Heart left ventricle (tissue), 13 donors: ENCODE measurements at regions not wholly inside any gene's neighbourhood (a gene's known extent, or its start where the extent isn't known, plus 50 kb on each side); places are given as distances from the start of the nearest gene placed in this dataset.

Experiments
- CTCF ChIP-seq, 12 donors: fragments of 200-600 bp; sonication (generic) in 4 of 12; IDR thresholded peaks; one replicate each; pipeline versions ENCODE4 v1.5.0 to v1.8.0; 2018 to 2022; ENCODE audit warnings: antibody characterized with exemption in 12 of 12, mild to moderate bottlenecking in 5 of 12
- POLR2A ChIP-seq, 2 donors: fragments of 450-650 bp; IDR thresholded peaks; one replicate each; pipeline ENCODE4 v1.6.1; 2017; ENCODE audit warnings: antibody characterized with exemption in 2 of 2, mild to moderate bottlenecking in 2 of 2, moderate library complexity in 2 of 2
- donor health status: ischemic (EF 13 %, LVEDD 7.1; RV severe dilation, severe dysfunction).
- donor health status: DM: no; HTN: yes; CAD: no.
- donor health status: DM: no; HTN: no; CAD: no.
- donor health status: ischemic (EF 25% LVEDD 6.9; RV normal size, moderate dysfunction).
- donor health status: ischemic (EF 25% LVEDD 5.7; RV mildly dilated, moderate dysfunction).
- donor health status: ischemic (EF 35%, LVEDD 5.7; RV mildly dilated, moderate dysfunction).
- donor health status: nonischemic (EF 11% LVEDD 7.7; RV severe dilation, severe dysfunction).
- donor health status: DM: yes; HTN: yes; CAD: no.
- donor health status: PGD.
- donor health status: ischemic (EF 29% LVEDD 5.4; RV normal size, mild dysfunction).
- donor health status: nonischemic (EF 23%, LVEDD 6.1; RV moderate dilation, normal function).

- TF ChIP-seq CTCF (IDR thresholded peaks at IDR 0.05), result no peak
- no peak for TF ChIP-seq POLR2A (IDR thresholded peaks at IDR 0.05)
Observed at GRCh38 chr4:1569461-1570151, 114.5 kb downstream of the FAM53A start.
